GM18951 (cell line): ENCODE measurements at regions not wholly inside any gene's neighbourhood (a gene's known extent, or its start where the extent isn't known, plus 50 kb on each side); places are given as distances from the start of the nearest gene placed in this dataset.
"Not testable (repeated sequence)": the region's sequence is repeated elsewhere in the genome, so short reads cannot be mapped to it uniquely, and the experiment has no call there.

ENCODE experiments used
- POLR2A ChIP-seq: IDR thresholded peaks from 4 replicates; pipeline ENCODE4 v1.6.1; 2011; ENCODE audit warnings: mild to moderate bottlenecking; ENCODE audit not compliant: insufficient read length, insufficient read depth; ENCODE audit errors: extremely low read depth
- in situ Hi-C: fragments of 300-500 bp; cut with MboI; formaldehyde crosslinking; loops from one replicate; pipeline ENCODE4 v1.12.0; 2022; ENCODE audit warnings: low sequenced_read_pairs, mixed read lengths, inconsistent platforms; ENCODE audit not compliant: unreplicated experiment

DNA sequence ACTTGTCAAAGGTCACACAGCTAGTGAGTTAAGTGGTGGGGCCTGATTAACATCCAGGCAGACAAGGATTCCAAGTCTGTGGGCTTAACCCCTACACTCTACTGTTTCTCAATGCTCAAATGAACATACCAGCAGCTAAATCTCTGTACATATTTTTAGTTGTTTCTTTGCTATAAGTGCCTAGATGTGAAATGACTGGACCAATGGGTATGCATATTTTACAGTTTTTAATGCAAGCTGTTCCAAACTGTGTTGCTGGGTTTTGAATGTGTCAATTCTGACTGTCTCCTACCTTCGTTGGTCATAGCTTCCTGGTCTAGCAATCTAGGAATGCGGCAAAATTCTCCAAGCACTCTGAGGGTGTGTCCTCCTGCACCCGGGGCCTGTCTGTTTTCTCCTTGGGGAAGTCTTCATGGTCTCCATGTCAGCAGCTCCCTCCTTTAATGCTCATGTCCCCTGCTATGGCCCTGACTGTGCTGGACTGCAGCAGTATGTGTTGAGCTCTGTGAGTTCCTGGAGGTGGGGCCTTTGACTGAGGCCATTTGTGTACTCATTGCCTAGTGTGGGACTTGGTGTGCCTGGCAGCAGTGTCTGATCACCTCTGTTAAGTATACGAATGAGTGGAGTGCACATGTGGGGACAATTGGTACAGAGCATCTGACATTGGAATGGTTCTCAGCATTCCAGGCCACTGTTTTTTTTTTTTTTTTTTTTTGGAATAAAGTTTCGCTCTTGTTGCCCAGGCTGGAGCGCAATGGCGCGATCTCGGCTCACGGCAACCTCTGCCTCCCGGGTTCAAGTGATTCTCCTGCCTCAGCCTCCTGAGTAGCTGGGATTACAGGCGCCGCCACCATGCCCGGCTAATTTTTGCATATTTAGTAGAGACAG lies 72.9 kb upstream of the SLC2A1 start:
- in situ Hi-C loops = no loop called here

DNA sequence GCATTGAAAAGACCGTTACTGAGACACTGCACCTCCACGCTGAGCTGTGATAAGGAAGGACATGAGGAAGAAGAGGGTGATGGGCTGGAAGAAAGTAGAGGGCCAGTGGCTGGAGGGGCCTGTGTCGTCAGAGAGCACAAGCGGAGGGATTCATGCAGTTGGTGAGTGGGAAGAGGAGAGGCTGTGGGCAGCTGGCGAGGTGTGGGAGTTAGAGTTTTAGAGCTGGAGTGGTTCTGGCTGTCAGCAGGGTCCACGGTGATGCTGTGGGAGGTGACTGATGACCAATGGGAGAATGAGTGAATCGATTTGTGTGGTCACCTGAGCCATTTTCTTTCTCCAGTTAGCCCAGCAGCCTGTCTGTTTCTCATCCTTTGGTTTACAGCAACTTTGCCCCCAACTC lies 66.2 kb upstream of the SLC2A1 start:
- in situ Hi-C loops = no loop called here
- TF ChIP-seq POLR2A = no peak

More for the DNA sequence above, 72.9 kb upstream of the SLC2A1 start:
- no peak for TF ChIP-seq POLR2A

DNA sequence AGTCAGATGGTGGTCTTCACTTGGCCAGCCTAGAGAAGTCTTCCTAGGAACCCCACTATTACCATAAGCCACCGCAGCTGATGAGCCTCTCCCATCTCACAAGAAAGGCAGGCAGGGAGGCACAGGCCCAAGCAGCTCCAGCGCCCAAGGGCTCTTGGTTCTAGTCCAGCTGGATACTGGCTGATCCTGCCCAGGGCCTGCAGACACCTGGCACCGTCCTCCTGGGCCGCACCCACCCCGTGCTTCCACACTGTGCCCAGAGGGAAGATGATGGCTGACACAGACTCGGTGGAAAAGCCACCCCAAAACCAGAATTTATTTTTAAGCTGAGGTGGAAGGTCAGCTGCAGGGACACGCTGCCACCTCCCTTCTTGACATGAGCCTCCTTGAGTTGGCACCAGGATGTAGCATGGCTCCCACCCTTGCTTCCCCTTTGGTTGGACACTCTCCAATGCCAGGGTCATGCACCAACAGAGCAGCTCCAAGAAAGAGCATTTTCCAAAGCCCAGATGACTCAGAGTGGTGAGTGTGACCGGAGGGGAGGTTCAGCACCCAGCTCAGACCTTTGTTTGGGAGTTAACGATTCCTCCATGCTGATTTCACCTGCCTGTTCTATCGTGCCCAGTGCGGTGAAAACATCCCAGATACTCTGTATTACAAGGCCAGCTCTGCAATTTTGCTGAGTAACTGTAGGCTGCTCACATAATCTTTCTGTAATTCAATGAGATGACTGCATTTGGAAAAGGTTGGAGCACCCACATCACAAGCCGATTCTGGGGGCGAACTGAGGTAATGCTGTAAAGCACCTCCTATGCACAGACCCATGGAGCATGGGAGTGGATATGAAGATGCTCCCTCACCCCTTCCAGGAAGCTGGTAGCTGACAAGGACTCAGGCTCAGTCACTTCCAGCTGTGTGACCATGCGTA lies 63.1 kb upstream of the SLC2A1 start:
- in situ Hi-C loops = no loop called here
- no peak for TF ChIP-seq POLR2A

DNA sequence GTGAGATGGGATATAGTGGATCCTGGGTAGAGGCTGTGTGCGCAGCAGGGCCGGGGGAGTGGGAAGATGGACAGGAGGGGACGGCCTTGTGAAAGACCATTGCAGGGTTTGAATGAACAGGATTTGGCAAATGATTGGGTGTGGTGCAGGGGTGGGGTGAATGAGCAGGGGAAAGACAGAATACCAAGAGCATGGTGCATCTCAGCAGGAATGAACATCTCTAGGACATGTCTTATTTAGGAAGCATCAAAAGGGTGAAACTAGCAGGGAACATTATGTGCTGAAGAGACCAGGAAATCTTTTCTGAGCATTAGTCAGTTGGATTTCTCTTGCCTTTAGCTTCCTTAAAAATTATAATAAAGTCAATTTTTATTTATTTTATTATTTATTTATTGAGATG lies 60.6 kb upstream of the SLC2A1 start:
- no peak for TF ChIP-seq POLR2A
- in situ Hi-C loops = no loop called here

- TF ChIP-seq POLR2A = no peak
- in situ Hi-C loops = no loop called here
Observed at GRCh38 chr1:43018121-43018520, 59.5 kb upstream of the SLC2A1 start.

DNA sequence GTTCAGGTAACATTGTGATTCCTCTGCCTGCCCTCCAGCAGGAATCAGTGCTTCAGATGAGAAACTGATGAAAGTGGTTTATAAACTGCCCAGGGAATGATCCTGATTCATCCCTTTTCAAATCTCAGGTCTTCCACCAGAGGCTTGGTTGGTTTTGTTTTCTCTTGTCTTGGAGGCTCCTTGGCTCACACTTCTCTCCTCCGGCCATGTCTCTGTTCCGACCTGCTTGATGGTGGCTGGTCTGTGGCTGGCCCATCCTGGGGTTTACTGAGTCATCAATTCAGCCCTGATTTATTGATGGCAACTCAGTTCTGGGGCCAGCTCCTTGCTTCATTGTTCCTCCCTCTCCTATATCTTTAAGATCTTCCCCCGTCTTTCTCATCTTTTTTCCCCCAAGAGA lies 56.6 kb upstream of the SLC2A1 start:
- in situ Hi-C loops = no loop called here

DNA sequence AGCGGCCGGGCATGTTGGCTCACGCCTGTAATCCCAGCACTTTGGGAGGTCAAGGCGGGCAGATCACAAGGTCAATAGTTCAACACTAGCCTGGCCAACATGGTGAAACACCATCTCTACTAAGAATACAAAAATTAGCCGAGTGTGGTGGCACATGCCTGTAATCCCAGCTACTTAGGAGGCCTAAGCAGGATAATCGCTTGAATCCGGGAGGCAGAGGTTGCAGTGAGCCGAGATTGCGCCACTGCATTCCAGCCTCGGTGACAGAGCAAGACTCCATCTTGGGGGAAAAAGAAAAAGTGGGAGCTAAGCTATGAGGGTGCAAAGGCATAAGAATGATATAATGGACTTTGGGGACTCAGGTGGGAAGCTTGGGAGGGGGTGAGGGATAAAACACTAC lies 55.9 kb upstream of the SLC2A1 start:
- in situ Hi-C loops = not testable (repeated sequence)

More for the DNA sequence above, 56.6 kb upstream of the SLC2A1 start:
- TF ChIP-seq POLR2A = no peak

- in situ Hi-C loops = no loop called here
- no peak for TF ChIP-seq POLR2A
Observed at GRCh38 chr1:43011020-43011419, 52.4 kb upstream of the SLC2A1 start.

- TF ChIP-seq POLR2A = no peak
- in situ Hi-C loops = no loop called here
Observed at GRCh38 chr1:43009274-43009673, 50.6 kb upstream of the SLC2A1 start.

DNA sequence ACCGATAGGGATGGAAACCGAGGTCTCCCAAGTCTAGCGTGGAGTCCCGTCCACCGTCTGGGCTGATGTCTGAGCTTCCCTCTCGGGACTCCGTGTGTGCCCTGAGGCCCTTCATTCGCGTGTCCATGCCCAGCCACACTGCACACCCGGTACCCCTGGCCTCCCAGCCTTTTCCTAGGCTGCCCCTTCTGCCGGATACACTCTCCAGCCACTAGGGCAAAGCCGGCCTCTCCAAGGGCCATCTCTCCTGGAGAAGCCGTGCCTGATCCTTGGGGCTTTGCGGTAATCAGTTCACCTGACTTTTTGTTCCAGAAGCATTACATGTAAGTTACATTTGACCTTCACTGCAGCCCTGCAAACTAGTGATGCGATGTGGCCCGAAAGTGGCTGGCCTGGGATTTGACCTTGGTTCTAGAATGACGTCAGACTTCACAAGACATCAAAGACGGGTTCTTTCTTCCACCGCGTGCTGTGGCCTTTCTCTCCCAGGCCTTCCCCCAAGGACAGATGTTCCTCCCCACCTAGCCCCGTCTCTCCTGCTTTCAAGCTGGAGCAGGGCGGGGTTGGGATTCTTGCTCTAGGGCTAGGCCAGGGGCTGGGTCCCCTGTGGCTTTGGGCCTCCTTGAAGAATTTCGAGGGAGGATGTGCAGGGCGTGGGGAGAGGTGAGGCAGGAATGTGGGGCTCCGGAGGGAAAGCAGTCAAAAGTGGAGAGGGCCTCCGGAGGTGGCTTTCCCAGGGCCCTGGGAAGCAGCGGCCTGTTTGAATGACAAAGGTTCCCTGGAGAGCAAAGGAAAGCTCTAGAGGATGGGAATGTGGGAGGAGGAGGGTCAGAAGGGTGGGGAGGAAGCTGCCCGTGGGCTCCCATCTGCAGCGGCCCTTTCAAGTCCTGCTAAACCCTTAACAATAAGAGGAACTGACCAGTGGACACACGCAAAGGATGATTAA lies 49.7 kb upstream of the SLC2A1 start:
- TF ChIP-seq POLR2A = no peak
- in situ Hi-C loops = no loop called here
